ENCODE measurements at regions not wholly inside any gene's neighbourhood (a gene's known extent, or its start where the extent isn't known, plus 50 kb on each side); places are given as distances from the start of the nearest gene placed in this dataset.

GRCh38 chr13:63050287-63050686 is 1634.6 kb upstream of the PCDH20 start:
- no peak for TF ChIP-seq JUN (CRISPR knock-in tag; IDR thresholded peaks at IDR 0.05)
- TF ChIP-seq CTCF (CRISPR knock-in tag; IDR thresholded peaks at IDR 0.05) = no peak
- TF ChIP-seq KDM3A (CRISPR knock-in tag; IDR thresholded peaks at IDR 0.05; ENCODE audit: low read depth) = no peak
- no peak for TF ChIP-seq BRCA1 (CRISPR knock-in tag; IDR thresholded peaks at IDR 0.05)
- TF ChIP-seq YY1 (IDR thresholded peaks at IDR 0.05; ENCODE audit: insufficient read depth, insufficient replicate concordance, low read depth, low read length) = no peak
- TF ChIP-seq ZNF432 (CRISPR knock-in tag; IDR thresholded peaks at IDR 0.05; ENCODE audit: borderline replicate concordance) = no peak
- no peak for TF ChIP-seq MAFK (conservative IDR thresholded peaks at IDR 0.05 in 1 of 2, IDR thresholded peaks at IDR 0.05 in 1 of 2; ENCODE audit: low read length in 2 of 2)
- TF ChIP-seq, protein P1, sequence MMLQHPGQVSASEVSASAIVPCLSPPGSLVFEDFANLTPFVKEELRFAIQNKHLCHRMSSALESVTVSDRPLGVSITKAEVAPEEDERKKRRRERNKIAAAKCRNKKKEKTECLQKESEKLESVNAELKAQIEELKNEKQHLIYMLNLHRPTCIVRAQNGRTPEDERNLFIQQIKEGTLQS (CRISPR knock-in tag; IDR thresholded peaks at IDR 0.05) = no peak
- TF ChIP-seq ZFAT (CRISPR knock-in tag; conservative IDR thresholded peaks at IDR 0.05) = no peak
